NT2/D1 (cell line): ENCODE measurements at regions not wholly inside any gene's neighbourhood (a gene's known extent, or its start where the extent isn't known, plus 50 kb on each side); places are given as distances from the start of the nearest gene placed in this dataset.

ENCODE experiments used
- SUZ12 ChIP-seq: IDR thresholded peaks from 2 replicates; pipeline ENCODE4 v1.6.1; 2011; ENCODE audit not compliant: insufficient read length, insufficient read depth; ENCODE audit errors: extremely low read depth
- YY1 ChIP-seq: IDR thresholded peaks from 2 replicates; pipeline ENCODE4 v1.6.1; 2011; ENCODE audit not compliant: insufficient read length, insufficient read depth
- ZNF274 ChIP-seq: IDR thresholded peaks from 2 replicates; pipeline ENCODE4 v1.6.1; 2011; ENCODE audit warnings: mild to moderate bottlenecking, low read depth, low read length

- TF ChIP-seq ZNF274 = no peak
- no peak for TF ChIP-seq YY1
- no peak for TF ChIP-seq SUZ12
These were observed 668.4 kb upstream of the CCNG1 start for GRCh38 chr5:162769019-162769418.
